HS-27A (cell line): ENCODE measurements at regions not wholly inside any gene's neighbourhood (a gene's known extent, or its start where the extent isn't known, plus 50 kb on each side); places are given as distances from the start of the nearest gene placed in this dataset.

Experiments
- DNase-seq: peaks from one replicate; pipeline ENCODE4 v3.0.0-alpha.2; 2012; ENCODE audit warnings: low read depth, missing footprints

GRCh38 chr1:58862728-58863385, 79.0 kb upstream of the JUN start:
- DNase-seq, result no peak

- DNase-seq, result no peak
Measured at GRCh38 chr1:58864654-58865053, 80.8 kb upstream of the JUN start.

DNA sequence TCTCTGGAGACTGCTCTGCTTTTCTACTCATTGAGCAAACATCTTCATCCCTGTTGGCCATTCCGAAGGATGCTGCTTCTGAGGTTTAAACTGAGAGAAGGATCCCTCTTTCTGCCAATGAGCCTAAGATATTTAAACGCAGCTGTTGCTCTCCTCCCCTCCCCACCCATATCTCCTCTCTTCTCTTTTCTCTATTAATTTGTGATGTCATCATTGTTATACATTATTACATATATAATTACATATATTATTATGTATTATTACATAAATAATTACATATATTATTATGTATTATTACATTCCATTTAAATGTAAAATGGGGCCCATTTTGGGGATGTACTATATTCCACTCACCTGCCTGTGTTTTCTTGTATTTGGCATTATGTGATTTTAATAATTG, 82.7 kb upstream of the JUN start:
- DNase-seq, result no peak

GRCh38 chr1:58869638-58870297, 85.9 kb upstream of the JUN start:
- no peak for DNase-seq

- no peak for DNase-seq
Measured at GRCh38 chr1:58870298-58870676, 86.4 kb upstream of the JUN start.

DNA sequence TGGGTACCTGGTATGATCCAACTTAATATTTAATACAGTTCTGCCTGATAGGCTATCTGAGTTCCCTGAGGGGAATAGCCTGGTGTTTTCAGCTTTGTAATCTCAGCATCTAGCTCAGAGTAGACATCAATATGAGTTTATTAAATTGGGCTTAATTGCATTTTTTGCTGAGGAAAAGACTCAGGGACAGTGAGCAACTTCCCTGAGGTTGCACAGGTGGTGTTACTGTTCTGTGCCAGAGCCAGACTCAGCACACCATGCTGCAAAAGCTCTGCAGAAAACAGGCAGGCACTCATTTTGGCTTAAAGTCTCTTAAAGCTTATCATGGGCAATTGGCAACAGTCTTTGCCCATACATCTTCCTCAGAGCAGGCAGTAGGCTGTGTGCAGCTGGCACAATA, 90.5 kb upstream of the JUN start:
- no peak for DNase-seq

DNA sequence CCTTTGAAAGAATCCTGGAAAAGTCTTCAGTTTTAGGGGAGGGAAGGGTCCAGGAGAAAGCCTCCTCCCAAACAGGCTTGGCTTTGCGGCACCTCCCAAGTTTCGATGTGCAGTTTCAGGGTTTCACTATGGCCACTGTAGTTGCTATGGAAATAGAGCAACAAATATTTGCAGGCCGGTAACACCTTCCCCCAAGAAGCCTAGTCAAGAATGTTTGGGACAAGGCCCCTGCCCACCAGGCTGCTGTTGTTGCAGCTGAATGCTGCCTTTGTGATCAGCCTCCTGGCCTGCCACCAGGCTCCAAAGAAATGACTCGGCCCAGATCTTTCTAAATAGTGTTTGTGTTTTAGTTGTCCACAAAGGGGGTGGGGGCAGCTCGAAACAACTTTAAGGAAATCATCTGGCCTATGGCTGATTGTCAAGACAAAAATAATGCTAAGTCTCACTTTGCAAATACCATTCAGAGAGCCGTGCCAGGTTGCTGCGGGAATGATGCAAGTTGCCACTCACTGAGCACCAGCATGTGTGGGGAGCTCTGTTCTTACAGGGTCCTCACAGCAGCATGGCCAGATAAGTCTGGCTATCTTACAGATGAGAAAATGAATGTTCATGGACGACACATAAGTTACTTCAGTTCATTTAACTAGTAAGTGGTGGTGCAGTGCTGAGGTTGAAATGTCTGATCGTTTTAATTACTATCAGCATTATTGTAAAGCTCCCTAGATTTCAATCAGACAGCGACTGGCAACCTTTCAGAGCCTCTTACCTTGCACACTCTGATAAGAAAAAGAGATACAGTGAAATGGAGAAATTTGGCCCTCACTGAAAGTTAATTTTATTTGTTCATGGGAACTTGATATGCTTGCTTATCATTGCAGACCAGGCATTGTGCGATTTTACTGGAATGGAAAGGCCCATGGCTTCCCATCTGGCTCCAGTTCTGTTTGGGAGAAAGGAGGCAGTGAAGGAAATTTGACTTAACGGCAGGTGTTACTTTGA, 91.2 kb upstream of the JUN start:
- DNase-seq, result no peak

GRCh38 chr1:58879464-58879863, 95.6 kb upstream of the JUN start:
- DNase-seq, result no peak

DNA sequence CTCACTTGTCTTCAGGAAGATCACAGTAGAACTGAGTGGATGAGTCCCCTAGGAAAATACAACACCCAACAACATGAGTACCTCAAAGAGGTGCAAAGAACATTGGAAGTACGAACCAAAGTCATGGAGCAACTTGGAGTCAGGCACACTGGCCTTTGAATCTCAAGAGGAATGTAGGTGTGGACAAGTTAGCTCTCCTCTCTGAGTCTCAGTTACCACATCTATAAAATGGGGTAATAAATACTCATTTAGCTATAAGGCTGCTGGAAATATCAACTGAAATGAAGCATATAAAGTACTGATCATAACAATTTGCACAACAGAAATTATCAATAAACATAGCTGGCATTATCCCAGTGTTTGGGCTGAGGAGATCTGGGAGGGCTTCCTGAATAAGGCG, 96.7 kb upstream of the JUN start:
- no peak for DNase-seq

GRCh38 chr1:58881471-58881994, 97.7 kb upstream of the JUN start:
- peak; percentile 42 for DNase-seq

DNA sequence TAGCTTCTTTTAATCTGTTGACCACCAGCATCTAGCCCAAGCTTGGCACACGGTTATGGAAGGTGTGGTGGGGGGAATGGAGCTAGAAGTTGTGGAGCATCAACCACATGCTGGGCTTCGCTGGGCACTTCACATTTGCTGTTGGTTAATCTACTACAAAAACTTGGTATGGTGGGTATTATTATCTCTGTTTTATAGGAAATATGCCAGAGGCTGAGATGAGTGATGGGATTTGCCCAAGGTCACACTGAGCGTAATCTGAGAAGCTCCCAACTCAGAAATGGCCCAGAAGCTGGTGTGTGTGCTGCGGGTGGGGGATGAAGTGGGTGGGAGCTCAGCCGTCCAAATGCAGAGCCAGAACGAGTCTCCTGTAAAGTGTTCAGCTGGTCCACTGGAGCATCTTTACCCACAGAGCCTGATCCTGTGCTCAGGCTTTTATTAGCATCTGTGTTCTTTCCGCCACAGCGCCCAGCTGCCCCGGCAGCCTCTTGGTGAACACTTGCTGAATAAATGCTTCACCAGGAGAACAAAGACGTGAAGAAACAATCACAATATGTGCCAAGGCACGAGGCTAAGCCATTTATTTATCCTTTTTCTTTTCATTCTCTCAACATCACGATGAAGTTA, 98.6 kb upstream of the JUN start:
- DNase-seq, result no peak

GRCh38 chr1:58883037-58883887, 99.4 kb upstream of the JUN start:
- DNase-seq, result peak; percentile 87

GRCh38 chr1:58883888-58884482, 100.1 kb upstream of the JUN start:
- no peak for DNase-seq

DNA sequence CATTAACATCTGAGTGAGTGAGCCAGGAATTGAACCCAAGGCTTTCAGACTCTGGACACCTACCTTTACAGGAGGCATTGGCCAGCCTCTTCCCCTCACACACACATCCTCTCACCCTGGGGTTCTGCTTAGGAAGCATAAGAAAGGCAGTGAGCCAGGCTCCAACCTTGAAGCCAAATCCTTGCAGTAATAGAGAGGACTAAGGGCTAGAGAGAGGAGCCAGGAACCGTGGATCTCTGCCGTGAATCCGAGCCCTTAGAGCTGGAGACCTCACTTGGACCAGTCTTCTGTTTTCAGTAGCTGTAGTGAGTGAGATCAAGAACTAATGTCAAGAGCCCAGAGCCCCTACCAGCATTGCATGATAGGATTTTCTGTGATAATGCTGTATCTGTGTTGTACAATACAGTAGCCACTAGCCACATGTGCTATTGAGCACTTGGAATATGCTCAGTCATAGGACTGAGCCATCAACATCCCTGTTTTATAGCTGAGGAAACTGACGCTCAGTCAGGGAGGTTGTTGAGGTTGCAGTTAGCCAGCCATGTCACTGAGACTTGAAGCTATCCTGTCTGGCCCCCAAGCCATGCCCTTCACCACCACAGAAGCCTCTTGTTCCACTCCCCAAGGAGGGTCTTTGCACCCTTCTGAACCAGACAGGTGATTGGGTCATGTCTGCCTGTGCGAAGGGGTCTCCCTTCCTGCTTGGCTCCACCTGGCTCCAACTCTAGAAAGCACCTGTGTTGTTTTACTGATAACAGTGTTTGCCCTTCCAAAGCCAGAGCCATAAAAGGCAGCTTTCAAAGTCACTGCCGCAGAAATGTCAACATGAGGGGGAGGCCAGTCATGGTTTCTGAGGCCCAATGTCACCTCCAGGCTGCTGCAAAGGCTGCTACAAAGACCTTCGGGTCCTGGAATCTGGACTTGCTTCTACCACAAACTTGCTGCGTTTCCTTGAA, 101.1 kb upstream of the JUN start:
- DNase-seq, result no peak

DNA sequence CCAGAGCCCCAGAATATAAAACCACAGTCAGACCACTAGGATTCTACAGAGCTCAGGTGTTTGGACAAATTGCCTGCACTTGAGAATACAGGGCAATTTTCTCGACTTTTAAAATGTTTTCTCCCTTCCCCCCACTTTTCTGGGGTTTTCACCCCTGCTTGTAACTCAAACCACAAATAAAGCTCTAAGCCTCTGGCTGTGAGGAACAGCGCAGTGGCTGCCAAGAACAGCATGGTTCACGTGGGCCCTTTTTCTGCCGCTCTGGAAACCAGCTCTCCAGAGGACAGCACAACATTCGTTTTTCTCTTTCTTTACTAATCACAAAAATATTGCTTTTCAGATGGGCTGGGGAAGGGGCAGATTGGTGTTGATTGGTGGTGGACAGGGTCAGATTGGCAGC, 102.2 kb upstream of the JUN start:
- no peak for DNase-seq

GRCh38 chr1:58886611-58887010, 102.8 kb upstream of the JUN start:
- no peak for DNase-seq

- no peak for DNase-seq
Measured at GRCh38 chr1:58887059-58887458, 103.2 kb upstream of the JUN start.

DNA sequence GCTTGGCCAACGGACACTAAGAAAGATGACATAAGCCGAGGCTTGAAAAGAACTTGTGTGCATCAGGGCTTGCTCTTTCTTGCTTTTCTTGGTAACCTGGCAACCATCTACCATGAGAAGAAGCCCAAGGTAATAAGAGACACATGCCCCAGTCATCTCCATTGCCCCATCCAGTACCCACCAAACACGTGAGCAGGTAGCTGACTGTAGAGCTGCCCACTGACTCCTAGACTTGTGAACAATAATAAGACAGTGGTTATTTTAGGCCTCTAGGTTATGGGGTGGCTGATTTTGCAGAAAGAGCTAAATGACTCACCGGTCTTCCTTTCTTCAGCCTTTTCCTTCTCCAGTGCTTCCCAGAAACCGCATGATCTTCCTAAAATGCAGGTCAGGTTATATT, 105.0 kb upstream of the JUN start:
- no peak for DNase-seq

DNA sequence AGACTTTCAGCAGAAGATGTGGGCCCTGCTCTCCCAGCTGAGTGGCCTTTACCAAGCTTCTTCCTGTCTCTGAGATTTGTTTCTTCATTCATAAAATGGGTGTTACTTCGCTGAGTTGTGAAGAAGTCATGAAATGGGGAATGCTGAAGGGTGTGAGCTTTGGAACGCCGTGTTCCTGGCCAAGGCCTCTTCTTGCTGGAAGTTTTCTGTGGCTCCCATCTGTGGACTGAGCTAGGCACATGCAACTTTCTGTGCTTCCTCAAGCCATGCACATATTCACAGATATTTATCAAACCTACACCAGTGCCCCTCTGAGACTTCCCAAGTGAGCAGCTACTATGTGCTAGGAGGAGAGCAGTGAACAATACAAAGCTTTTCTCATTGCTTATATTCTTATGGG, 106.3 kb upstream of the JUN start:
- DNase-seq, result no peak

DNA sequence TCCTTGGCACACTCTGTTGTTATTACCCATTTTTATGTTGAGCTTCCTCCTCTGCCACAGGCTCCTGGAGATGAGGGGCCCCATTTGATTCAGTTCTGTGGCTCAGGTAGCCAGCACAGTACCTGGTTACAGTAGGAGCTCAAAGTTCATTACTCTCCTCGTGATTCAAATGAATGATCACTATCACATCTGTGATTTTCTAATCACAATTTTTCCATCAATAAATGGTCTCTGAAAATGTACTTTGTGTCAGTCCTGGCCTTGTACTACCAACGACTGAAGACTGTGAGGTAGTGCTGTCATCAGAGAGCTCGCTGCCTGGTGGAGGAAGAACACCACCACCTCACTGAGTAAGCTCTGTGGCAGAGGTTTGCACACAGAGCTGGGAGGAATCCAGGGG, 106.8 kb upstream of the JUN start:
- no peak for DNase-seq
